ENCODE measurements at regions not wholly inside any gene's neighbourhood (a gene's known extent, or its start where the extent isn't known, plus 50 kb on each side); places are given as distances from the start of the nearest gene placed in this dataset.

- TF ChIP-seq TAF1 (IDR thresholded peaks at IDR 0.05; ENCODE audit: borderline replicate concordance, insufficient read depth, low read length), result no peak
- TF ChIP-seq REST (IDR thresholded peaks at IDR 0.05; ENCODE audit: insufficient read depth in 1 of 2, low read depth in 2 of 2, low read length in 2 of 2), result no peak
- TF ChIP-seq SIN3A (IDR thresholded peaks at IDR 0.05; ENCODE audit: borderline replicate concordance, insufficient read depth, low read length), result no peak
- no peak for TF ChIP-seq POLR2AphosphoS5 (IDR thresholded peaks at IDR 0.05; ENCODE audit: low read depth, low read length)
These were observed 148.5 kb downstream of the TTC32 start for GRCh38 chr2:19753314-19753713.

DNA sequence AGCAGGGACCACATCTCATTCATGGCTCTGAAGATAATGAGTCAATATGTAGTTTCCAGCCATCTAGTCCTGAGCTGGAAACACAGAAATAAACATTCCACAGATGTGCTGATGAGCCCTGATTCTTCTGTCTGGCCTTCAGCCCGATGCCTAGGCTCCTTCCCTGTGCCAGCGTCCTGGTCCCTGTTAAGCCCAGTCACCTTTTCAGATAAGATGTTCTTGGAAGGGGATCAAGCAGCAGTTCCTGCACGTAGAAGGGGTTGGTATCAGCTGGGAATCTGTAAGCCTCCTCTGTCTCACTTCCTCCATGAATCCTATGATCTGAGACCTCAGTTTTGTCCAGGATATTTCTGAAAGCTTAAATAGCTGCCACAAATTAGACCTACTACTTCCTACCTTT lies 149.3 kb downstream of the TTC32 start:
- TF ChIP-seq FOXP2 (optimal IDR thresholded peaks at IDR 0.05; ENCODE audit: borderline replicate concordance, extremely low read depth, extremely low read length, insufficient read depth) (no peak), POLR2AphosphoS5 (IDR thresholded peaks at IDR 0.05; ENCODE audit: low read depth, low read length) (no peak), TAF1 (IDR thresholded peaks at IDR 0.05; ENCODE audit: borderline replicate concordance, insufficient read depth, low read length) (no peak)

GRCh38 chr2:19751631-19752030 lies 150.2 kb downstream of the TTC32 start:
- no peak for TF ChIP-seq REST (IDR thresholded peaks at IDR 0.05; ENCODE audit: insufficient read depth in 1 of 2, low read depth in 2 of 2, low read length in 2 of 2)
- TF ChIP-seq TAF1 (IDR thresholded peaks at IDR 0.05; ENCODE audit: borderline replicate concordance, insufficient read depth, low read length), result no peak
- no peak for TF ChIP-seq SIN3A (IDR thresholded peaks at IDR 0.05; ENCODE audit: borderline replicate concordance, insufficient read depth, low read length)
- no peak for TF ChIP-seq FOXP2 (optimal IDR thresholded peaks at IDR 0.05; ENCODE audit: borderline replicate concordance, extremely low read depth, extremely low read length, insufficient read depth)
- no peak for TF ChIP-seq POLR2AphosphoS5 (IDR thresholded peaks at IDR 0.05; ENCODE audit: low read depth, low read length)

DNA sequence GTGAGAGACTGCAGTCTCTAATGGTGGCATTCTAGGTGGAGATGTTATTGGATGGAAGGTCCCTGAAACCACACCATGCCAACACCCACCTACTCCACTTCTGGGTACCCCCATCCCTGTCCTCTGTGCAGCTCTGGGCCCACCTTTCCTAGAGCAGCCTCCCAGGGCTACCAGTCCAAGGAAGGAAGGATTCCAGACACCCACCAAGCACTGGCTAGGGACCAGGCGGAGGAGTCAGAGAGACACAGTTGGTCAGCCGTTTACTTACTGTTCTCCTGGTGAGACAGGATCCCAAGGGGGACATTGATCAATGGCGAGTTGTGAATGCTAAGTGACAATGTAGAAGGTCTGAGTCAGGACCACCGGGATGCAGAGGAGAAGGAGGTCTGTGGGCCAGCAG lies 151.6 kb downstream of the TTC32 start:
- TF ChIP-seq SIN3A (IDR thresholded peaks at IDR 0.05; ENCODE audit: borderline replicate concordance, insufficient read depth, low read length) (no peak), POLR2AphosphoS5 (IDR thresholded peaks at IDR 0.05; ENCODE audit: low read depth, low read length) (no peak), REST (IDR thresholded peaks at IDR 0.05; ENCODE audit: insufficient read depth in 1 of 2, low read depth in 2 of 2, low read length in 2 of 2) (no peak), TAF1 (IDR thresholded peaks at IDR 0.05; ENCODE audit: borderline replicate concordance, insufficient read depth, low read length) (no peak), FOXP2 (optimal IDR thresholded peaks at IDR 0.05; ENCODE audit: borderline replicate concordance, extremely low read depth, extremely low read length, insufficient read depth) (no peak)

DNA sequence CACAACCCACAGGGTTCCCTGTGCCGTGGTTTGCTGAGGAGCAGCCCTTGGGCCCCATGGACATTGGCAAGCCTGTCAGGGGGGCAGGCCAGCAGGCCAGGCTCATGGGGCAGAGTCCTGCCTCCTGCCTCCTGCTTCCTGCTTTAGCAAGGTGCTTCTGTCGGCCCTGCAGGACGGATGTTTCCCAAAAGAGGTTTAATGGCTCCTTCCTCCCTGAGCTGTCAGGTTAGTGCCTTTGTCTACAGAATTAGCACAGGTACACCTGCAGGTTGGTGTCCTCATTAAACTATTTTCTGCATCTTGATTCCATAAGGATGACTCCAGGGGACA lies 152.3 kb downstream of the TTC32 start:
- TF ChIP-seq REST (IDR thresholded peaks at IDR 0.05; ENCODE audit: insufficient read depth in 1 of 2, low read depth in 2 of 2, low read length in 2 of 2), result no peak

Measured in PFSK-1 (cell line).